GM12872 (cell line): ENCODE measurements at regions not wholly inside any gene's neighbourhood (a gene's known extent, or its start where the extent isn't known, plus 50 kb on each side); places are given as distances from the start of the nearest gene placed in this dataset.

ENCODE experiments used
- CTCF ChIP-seq: IDR thresholded peaks from 3 replicates; pipeline ENCODE4 v1.5.1; 2011; ENCODE audit warnings: low read depth, mild to moderate bottlenecking, low read length, moderate library complexity; ENCODE audit not compliant: insufficient read depth

DNA sequence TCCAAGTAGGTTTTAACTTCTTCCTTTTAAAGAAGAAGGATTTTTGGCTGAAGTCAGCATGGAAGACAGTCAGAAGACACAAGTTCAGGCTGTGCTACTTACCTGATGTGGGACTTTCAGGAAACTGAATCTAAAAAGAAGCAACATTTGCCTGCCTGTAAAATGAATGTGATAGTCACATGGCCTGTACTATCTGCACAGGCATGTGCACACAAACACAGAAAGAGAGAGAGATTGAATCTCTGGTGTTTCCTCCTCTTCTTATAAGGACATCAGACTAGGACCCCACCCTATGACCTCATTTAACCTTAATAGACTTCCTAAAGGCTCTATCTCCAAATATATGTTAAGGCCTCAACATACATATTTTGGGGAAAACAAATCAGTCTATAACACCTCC is 542.9 kb downstream of the PLPP3 start:
- TF ChIP-seq CTCF, result no peak

DNA sequence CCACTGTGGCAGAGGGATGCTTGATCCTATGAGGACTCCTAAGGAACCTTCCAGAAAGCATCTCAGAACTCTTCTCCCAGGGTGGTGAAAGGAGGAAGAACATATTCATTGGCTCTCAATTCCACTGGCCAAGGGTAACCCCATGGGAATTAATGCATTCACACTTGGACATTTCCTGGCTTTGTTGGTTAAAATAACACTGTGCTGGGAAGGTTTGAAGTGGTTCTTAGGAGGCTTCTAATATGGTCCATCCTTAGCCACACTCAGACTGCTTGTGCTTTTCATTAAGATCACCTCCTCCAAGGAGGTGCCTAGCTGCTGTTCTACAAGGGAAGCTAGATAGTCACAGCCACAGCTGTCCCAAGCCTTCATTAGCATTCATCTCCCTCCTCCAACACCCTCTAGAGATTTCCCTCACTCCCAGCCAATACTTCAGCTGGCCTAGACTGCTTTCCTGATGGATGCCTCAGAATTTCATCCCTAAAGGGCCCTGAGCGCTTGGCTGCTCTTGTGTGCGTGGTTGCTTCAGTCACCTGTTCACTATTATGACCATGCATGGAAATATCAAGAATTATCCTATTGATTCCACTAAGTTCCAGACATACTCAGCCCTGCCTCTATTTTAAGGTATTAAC is 544.4 kb downstream of the PLPP3 start:
- TF ChIP-seq CTCF, result no peak

DNA sequence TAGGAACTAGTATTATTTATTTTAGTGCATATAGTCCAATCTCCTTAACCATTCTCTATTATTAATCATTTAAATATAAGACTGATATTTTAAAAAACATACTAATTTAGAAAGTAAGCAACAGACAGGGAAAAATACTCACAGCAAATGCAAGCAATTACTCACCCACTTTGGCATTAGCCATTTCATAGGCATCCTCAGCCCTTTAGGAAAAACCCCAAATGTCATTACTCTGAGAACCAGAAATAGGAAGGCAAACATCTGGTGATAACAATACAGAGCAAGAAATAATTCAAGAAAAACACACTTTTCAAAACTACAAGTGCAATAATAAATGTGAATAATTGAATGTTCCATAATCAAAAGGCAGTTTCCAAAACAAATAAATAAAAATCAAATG is 545.1 kb downstream of the PLPP3 start:
- TF ChIP-seq CTCF, result no peak

DNA sequence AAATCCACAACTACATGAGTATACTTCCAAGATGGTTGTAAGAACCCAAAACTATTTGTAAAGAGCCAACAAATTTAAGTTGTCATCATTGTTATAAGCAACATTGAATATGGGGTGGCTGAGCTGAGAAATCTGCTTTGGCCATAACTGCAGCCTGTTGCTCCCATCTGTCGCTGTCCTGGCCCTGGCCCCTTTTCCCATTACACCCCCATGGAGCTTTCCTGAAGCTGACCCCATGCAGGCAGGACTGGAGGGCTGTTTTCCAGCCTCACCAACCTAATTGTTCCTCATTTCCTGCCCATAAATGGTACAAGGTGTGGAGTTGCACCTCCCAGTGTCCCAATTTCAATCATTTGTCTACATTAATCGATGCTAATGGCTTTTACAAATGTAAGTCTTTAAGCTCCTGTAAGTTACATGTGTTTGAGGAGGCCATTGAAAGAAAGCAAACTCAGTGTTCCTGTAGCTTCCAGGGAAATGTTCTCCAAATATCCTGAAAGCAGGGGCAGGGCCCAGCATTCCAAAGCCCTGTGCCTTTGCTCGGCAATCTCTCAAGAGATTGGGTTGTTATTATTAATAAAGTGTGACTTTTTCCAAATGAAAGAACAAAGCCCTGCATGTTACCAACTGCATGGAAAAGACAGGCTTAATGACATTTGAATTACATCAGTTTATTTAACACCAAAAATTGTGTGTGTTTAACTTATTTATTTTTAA is 545.9 kb downstream of the PLPP3 start:
- TF ChIP-seq CTCF, result no peak

GRCh38 chr1:56032096-56032676 is 547.2 kb downstream of the PLPP3 start:
- no peak for TF ChIP-seq CTCF

- no peak for TF ChIP-seq CTCF
These were observed 548.4 kb downstream of the PLPP3 start for GRCh38 chr1:56031001-56031400.

DNA sequence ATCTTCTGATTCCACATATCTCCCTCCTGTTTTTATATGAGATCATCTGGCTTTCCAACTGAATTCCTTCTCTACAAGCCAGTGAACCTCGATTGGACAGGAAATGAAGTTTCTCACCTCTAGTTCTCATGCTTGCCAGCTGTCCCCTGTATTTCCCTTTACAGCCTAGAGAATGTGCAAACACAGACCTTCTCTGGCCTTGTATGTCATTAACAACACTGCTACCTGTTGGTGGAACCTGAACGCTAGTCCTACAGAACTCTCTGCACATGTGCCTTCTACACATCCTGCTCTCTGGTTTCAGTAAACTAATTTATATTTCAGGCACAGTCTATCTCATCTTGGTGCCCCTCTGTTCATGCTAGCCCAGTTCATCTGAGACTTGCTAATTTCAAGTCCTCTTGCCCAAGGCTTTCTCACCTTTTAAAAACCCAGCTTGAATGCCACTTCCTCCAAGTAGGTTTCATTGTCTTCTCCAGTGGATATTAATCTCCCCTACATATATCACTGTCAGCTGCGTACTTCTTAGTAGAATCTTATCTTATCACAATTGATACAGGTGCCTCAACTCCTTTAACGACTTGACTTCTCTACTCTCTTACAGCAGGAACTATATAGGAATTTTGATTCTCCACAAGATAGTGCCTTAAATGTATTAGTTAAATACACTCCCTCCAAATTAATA is 549.9 kb downstream of the PLPP3 start:
- TF ChIP-seq CTCF, result no peak
